ENCODE measurements at regions not wholly inside any gene's neighbourhood (a gene's known extent, or its start where the extent isn't known, plus 50 kb on each side); places are given as distances from the start of the nearest gene placed in this dataset.

DNA sequence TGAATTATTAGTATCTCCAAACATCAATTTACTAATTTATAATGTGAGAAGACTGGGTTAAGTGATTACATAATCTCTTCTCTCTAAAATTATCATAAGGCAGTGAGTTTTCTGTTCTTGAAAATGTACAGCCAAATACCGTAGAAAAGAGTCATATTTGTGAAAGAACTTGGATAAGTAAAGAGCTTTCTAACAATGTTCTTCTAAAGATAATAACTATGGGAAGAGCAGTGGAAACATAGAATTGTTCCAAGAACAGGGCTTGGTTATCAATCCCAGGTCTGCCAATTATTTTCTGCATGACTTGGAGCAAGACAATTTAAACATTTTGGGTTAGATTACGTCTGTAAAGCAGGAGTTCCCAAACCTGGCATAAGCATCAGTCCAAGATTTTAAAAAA lies 198.1 kb upstream of the SGK1 start:
- Histone ChIP-seq H3K9me3 (no peaks in the 10 kb centered on the region), H3K4me1 (peaks cover 0 to 7% of the 10 kb centered on the region in 2 donors), H3K27me3 (no peaks in the 10 kb centered on the region), H3K27ac (no peak overlapping the region), H3K4me3 (no peak overlapping the region), H3K36me3 (no peaks in the 10 kb centered on the region)
- TF ChIP-seq, protein P1, sequence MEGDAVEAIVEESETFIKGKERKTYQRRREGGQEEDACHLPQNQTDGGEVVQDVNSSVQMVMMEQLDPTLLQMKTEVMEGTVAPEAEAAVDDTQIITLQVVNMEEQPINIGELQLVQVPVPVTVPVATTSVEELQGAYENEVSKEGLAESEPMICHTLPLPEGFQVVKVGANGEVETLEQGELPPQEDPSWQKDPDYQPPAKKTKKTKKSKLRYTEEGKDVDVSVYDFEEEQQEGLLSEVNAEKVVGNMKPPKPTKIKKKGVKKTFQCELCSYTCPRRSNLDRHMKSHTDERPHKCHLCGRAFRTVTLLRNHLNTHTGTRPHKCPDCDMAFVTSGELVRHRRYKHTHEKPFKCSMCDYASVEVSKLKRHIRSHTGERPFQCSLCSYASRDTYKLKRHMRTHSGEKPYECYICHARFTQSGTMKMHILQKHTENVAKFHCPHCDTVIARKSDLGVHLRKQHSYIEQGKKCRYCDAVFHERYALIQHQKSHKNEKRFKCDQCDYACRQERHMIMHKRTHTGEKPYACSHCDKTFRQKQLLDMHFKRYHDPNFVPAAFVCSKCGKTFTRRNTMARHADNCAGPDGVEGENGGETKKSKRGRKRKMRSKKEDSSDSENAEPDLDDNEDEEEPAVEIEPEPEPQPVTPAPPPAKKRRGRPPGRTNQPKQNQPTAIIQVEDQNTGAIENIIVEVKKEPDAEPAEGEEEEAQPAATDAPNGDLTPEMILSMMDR (IDR thresholded peaks at IDR 0.05): no peak
- no peak for DNase-seq (ENCODE audit: low spot score in 2 of 2)
- intact Hi-C loops (cut with DNase I): no loop called here

DNA sequence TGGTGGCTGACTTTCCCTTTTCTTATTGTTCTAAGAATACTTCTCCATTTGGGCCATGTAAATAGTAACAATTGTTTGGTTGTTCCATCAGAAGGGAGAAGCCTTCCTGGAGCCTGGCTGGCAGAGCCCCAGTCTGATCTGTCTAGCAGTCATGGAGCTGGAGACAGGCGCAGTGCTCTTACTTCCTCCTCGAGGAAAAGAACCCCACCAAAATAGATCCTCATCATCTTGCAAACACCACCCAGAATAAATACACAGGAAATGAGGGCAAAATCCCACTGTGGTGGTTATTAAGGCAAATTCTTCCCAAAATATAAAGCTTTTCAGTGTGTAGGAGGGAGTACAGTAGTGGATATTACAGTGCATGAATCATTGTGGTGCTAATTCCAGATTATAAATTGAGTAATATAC lies 195.1 kb upstream of the SGK1 start:
- TF ChIP-seq, protein P1 (IDR thresholded peaks at IDR 0.05): no peak
- Histone ChIP-seq H3K4me3 (no peak overlapping the region), H3K27me3 (no peaks in the 10 kb centered on the region), H3K4me1 (peaks cover 0 to 7% of the 10 kb centered on the region in 2 donors), H3K27ac (no peak overlapping the region), H3K36me3 (no peaks in the 10 kb centered on the region), H3K9me3 (no peaks in the 10 kb centered on the region)
- intact Hi-C loops (cut with DNase I): no loop called here
- DNase-seq (ENCODE audit: low spot score in 2 of 2): no peak

DNA sequence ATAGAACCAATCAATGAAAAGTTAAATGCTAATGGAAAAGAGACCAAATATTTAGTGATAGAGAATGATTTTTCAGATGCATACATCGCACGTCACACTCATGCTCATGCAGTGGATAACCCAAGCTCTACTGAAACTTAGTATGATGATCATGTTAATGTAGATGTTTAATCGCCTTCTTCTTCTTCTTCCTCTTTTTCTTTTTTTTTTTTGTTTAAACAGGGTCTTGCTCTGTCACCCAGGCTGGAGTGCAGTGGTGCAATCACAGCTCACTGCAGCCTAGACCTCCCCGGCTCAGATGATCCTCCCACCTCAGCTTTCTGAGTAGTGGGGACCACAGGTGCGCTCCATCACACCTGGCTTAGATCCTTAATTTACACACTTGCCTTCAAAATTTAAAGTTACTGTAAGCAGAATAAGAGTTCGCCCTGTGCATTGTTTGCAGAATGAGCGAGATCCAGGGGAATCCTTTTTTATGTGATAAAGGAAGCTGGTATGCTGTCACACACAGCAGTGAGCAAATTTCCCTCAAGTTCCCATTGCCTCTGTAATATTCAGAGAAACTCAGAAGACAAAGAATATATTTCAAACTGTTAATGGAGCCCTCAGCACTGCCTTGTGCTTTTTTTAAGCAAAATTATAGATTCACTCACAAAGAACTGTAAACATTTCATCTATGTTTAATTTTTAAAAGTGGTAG lies 194.2 kb upstream of the SGK1 start:
- H3K27me3 ChIP-seq: no peaks in the 10 kb centered on the region
- intact Hi-C loops (cut with DNase I): no loop called here
- no peaks in the 10 kb centered on the region for H3K9me3 ChIP-seq
- peaks cover 0 to under 1% of the 10 kb centered on the region in 2 donors for H3K4me1 ChIP-seq
- no peaks in the 10 kb centered on the region for H3K36me3 ChIP-seq
- no peak overlapping the region for H3K27ac ChIP-seq
- DNase-seq (ENCODE audit: low spot score in 2 of 2): no peak
- H3K4me3 ChIP-seq: no peak overlapping the region
- TF ChIP-seq, protein P1 (IDR thresholded peaks at IDR 0.05): no peak

DNA sequence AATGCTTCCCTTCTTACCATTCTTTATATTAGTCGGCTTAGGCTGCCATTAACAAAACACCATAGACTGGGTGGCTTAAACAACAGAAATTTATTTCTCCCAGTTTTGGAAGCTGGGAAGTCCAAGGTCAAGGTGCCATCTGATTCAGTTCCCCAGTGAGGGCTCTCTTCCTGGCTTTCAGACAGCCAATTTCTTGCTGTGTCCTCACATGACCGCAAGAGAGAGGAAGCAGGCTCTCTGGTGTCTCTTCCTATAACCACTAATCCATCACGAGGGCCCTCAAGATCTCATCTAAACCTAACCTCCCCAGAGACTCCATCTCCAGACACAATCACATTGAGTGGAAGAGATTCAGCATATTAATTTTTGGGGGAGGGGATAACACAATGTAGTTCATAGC lies 193.0 kb upstream of the SGK1 start:
- H3K36me3 ChIP-seq: no peaks in the 10 kb centered on the region
- no peak overlapping the region for H3K4me3 ChIP-seq
- no peaks in the 10 kb centered on the region for H3K27me3 ChIP-seq
- intact Hi-C loops (cut with DNase I): no loop called here
- TF ChIP-seq, protein P1 (IDR thresholded peaks at IDR 0.05): no peak
- no peaks in the 10 kb centered on the region for H3K9me3 ChIP-seq
- H3K4me1 ChIP-seq: no peaks in the 10 kb centered on the region
- no peak overlapping the region for H3K27ac ChIP-seq
- no peak for DNase-seq (ENCODE audit: low spot score in 2 of 2)

DNA sequence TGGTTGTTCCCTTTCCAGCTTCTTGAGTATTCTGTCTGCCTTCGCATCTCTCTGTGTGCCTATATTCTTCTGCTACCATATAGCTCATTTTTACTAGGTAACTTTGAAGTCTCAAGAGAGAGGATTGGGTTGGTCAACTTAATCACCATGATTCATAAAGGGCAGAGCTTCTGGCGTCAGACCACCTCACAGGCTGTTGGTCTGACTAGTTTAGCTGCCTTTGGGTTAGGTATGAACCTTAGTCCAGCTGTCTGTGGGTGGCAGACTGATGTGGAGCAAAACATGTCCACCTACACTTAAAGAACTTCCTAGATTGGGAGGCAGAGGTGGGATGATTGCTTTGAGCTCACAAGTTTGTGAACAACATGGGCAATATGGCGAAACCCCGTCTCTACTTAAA lies 192.2 kb upstream of the SGK1 start:
- no peaks in the 10 kb centered on the region for H3K36me3 ChIP-seq
- no peaks in the 10 kb centered on the region for H3K4me1 ChIP-seq
- no peaks in the 10 kb centered on the region for H3K9me3 ChIP-seq
- DNase-seq (ENCODE audit: low spot score in 2 of 2): no peak
- intact Hi-C loops (cut with DNase I): no loop called here
- TF ChIP-seq, protein P1 (IDR thresholded peaks at IDR 0.05): no peak
- no peak overlapping the region for H3K4me3 ChIP-seq
- H3K27me3 ChIP-seq: no peaks in the 10 kb centered on the region
- H3K27ac ChIP-seq: no peak overlapping the region

All from ascending aorta (tissue), 2 donors.